HepG2 (cell line): ENCODE measurements at regions not wholly inside any gene's neighbourhood (a gene's known extent, or its start where the extent isn't known, plus 50 kb on each side); places are given as distances from the start of the nearest gene placed in this dataset.

Source experiments
- ATAC-seq: fragments of 200-7000 bp; cut with Tn5 transposase; 3 replicates; pipeline ENCODE4 v1.9.1; 2020; ENCODE audit warnings: mild to moderate bottlenecking, moderate library complexity
- BruUV-seq: library from RNA; stranded (reverse); fragments of 400-500 nt; replicated peaks from 2 replicates; lab custom pipeline; 2021; lab: Mats Ljungman, UMichigan
- CTCF ChIA-PET: fragments of 300-600 bp; formaldehyde crosslinking; extraction: SDS; loops from one replicate; lab custom pipeline; 2021; ENCODE audit warnings: low total read pairs, inconsistent platforms, low intra/inter-chr PET ratio; lab: Yijun Ruan, JAX
- POLR2A ChIA-PET: fragments of 350-600 bp; sonication (Branson Sonifier 250); formaldehyde crosslinking; loops from one replicate; lab custom pipeline; 2020; ENCODE audit warnings: antibody characterized with exemption, inconsistent platforms; lab: Yijun Ruan, JAX
- DNase-seq: peaks from one replicate; pipeline ENCODE4 v3.0.0-alpha.2; 2015; ENCODE audit warnings: low spot score
- FAIRE-seq: peaks from 3 replicates; lab custom pipeline; 2011; peaks lifted over from hg19 to GRCh38; lab: Jason Lieb, UNC
- H2AFZ ChIP-seq: one replicate; pipeline ENCODE4 v1.6.1; 2011; ENCODE audit warnings: low read length, inconsistent platforms
- H3K27ac ChIP-seq: fragments of 300-600 bp; 3 replicates; pipeline ENCODE4 v1.8.0; 2011; ENCODE audit warnings: mixed run types, mild to moderate bottlenecking, mixed read lengths, low read length, inconsistent platforms; ENCODE audit not compliant: insufficient read depth; ENCODE audit errors: extremely low read length
- H3K27me3 ChIP-seq, 2 experiments: fragments of 200-600 bp in 1 of 2; 2 replicates in 1 of 2; 3 replicates in 1 of 2; pipeline versions ENCODE4 v1.6.0 to v1.8.0; 2011; ENCODE audit warnings: low read length in 2 of 2, mild to moderate bottlenecking in 2 of 2, moderate library complexity in 2 of 2, inconsistent platforms in 1 of 2; ENCODE audit not compliant: insufficient read depth in 2 of 2, control insufficient read depth in 1 of 2
- H3K36me3 ChIP-seq, 2 experiments: fragments of 200-600 bp in 1 of 2; replicated peaks in 1 of 2; 2 replicates in 1 of 2; 3 replicates in 1 of 2; pipeline versions ENCODE4 v1.5.1 to v1.8.0; 2011; ENCODE audit warnings: low read length in 2 of 2, inconsistent platforms in 1 of 2; ENCODE audit not compliant: insufficient read depth in 2 of 2, control insufficient read depth in 1 of 2
- H3K4me1 ChIP-seq: 2 replicates; pipeline ENCODE4 v1.5.1; 2012; ENCODE audit warnings: low read length, inconsistent platforms; ENCODE audit not compliant: insufficient read depth
- H3K4me2 ChIP-seq: 2 replicates; pipeline ENCODE4 v1.6.0; 2011; ENCODE audit warnings: low read depth, low read length, inconsistent platforms
- H3K4me3 ChIP-seq, 3 experiments: fragments of 200-600 bp in 1 of 3; sonication (generic), shearing (Covaris generic) in 1 of 3; replicated peaks in 1 of 3; 2 replicates each; pipeline ENCODE4 v1.5.1; 2011 to 2016; ENCODE audit warnings: low read length in 3 of 3, inconsistent platforms in 2 of 3, low read depth in 2 of 3, mild to moderate bottlenecking in 2 of 3, control low read depth in 1 of 3, mixed read lengths in 1 of 3; ENCODE audit not compliant: insufficient read depth in 1 of 3
- H3K79me2 ChIP-seq: one replicate; pipeline ENCODE4 v1.6.1; 2011; ENCODE audit warnings: low read length, inconsistent platforms; ENCODE audit not compliant: insufficient read depth
- H3K9ac ChIP-seq: 2 replicates; pipeline ENCODE4 v1.6.0; 2011; ENCODE audit warnings: mild to moderate bottlenecking, low read depth, low read length, inconsistent platforms; ENCODE audit not compliant: insufficient read depth
- H3K9me3 ChIP-seq: 2 replicates; pipeline ENCODE4 v1.5.1; 2012; ENCODE audit warnings: mild to moderate bottlenecking, low read length
- H4K20me1 ChIP-seq: 2 replicates; pipeline ENCODE4 v1.6.0; 2011; ENCODE audit warnings: inconsistent platforms, mild to moderate bottlenecking, low read length, moderate library complexity; ENCODE audit not compliant: insufficient read depth
- ARID5B ChIP-seq: IDR thresholded peaks from 2 replicates; pipeline ENCODE4 v1.4.0; 2020; ENCODE audit warnings: mild to moderate bottlenecking, missing genetic modification reagents
- CTCF ChIP-seq: sonication (generic); formaldehyde crosslinking; IDR thresholded peaks from 2 replicates; pipeline ENCODE4 v1.5.0; 2020; ENCODE audit warnings: mild to moderate bottlenecking, missing genetic modification reagents, moderate library complexity
- FOXP4 ChIP-seq: sonication (generic); formaldehyde crosslinking; IDR thresholded peaks from 2 replicates; pipeline ENCODE4 v1.4.0; 2020; ENCODE audit warnings: missing genetic modification reagents
- GPN1 ChIP-seq: sonication (generic); formaldehyde crosslinking; IDR thresholded peaks from 2 replicates; pipeline ENCODE4 v1.5.1; 2020; ENCODE audit warnings: missing genetic modification reagents, borderline replicate concordance
- KAT2B ChIP-seq: fragments of 150-350 bp; IDR thresholded peaks from 2 replicates; pipeline ENCODE4 v1.6.1; 2014; ENCODE audit warnings: low read depth, low read length, borderline replicate concordance
- NFE2 ChIP-seq: sonication (generic); formaldehyde crosslinking; IDR thresholded peaks from 2 replicates; pipeline ENCODE4 v1.4.0; 2020; ENCODE audit warnings: missing genetic modification reagents
- PRMT3 ChIP-seq: sonication (generic); formaldehyde crosslinking; IDR thresholded peaks from 2 replicates; pipeline ENCODE4 v1.8.1; 2022; ENCODE audit warnings: low read depth, mild to moderate bottlenecking, moderate library complexity, missing genetic modification reagents, borderline replicate concordance
- ZMYM2 ChIP-seq: sonication (generic); formaldehyde crosslinking; IDR thresholded peaks from 2 replicates; pipeline ENCODE4 v1.8.0; 2022; ENCODE audit warnings: mild to moderate bottlenecking, missing genetic modification reagents
- ZNF766 ChIP-seq: sonication (generic); formaldehyde crosslinking; IDR thresholded peaks from 2 replicates; pipeline ENCODE4 v1.5.0; 2020; ENCODE audit warnings: missing genetic modification reagents, borderline replicate concordance
- ZNF878 ChIP-seq: sonication (generic); formaldehyde crosslinking; IDR thresholded peaks from 2 replicates; pipeline ENCODE4 v1.8.1; 2023; ENCODE audit warnings: mild to moderate bottlenecking, missing genetic modification reagents, moderate library complexity
- ZSCAN20 ChIP-seq: sonication (generic); formaldehyde crosslinking; IDR thresholded peaks from 2 replicates; pipeline ENCODE4 v1.4.0; 2020; ENCODE audit warnings: missing genetic modification reagents, mild to moderate bottlenecking, borderline replicate concordance
- WGBS: methylation state at CpG from one replicate; pipeline ENCODE4 v1.1.6; 2017; ENCODE audit warnings: low lambda C conversion rate; 5-methylcytosine and 5-hydroxymethylcytosine counted together
- in situ Hi-C: cut with HindIII; loops from 2 replicates; pipeline ENCODE4 v1.10.0; 2017; ENCODE audit warnings: low pct_unique_long_range_greater_than_20kb; ENCODE audit not compliant: extremely low pct_ligation_motif_present
- intact Hi-C: fragments of 100-400 bp; cut with micrococcal nuclease; formaldehyde crosslinking; loops from one replicate; pipeline ENCODE4 v1.10.0; 2022; ENCODE audit not compliant: unreplicated experiment
- TF ChIP-seq, protein P1 (sequence below): sonication (generic); formaldehyde crosslinking; IDR thresholded peaks from 2 replicates; pipeline ENCODE4 v1.4.0; 2020; ENCODE audit warnings: missing genetic modification reagents

DNA sequence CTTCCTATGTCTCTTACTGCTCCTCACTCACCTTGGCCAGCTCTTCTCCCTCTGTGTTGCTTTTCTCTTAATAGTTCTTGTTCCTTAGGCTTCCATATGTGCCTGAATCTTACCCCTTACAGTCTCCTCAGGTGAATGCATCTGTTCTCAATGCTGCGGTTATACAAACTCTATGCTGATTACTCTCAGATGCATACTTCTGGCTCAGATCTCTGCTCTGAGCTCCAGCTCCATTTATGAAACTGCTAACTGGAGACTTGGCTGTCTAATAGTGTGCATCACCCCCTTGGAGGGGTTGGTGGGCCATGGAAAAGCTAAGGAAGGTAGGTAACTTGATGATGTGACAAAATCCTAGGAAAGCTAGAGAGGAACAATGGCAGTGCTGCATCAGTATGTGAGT lies 422.5 kb downstream of the TMEM135 start:
- no peak overlapping the region for H3K4me3 ChIP-seq
- no peaks in the 10 kb centered on the region for H3K9me3 ChIP-seq
- ChIA-PET POLR2A (no interaction called here), CTCF (no interaction called here)
- TF ChIP-seq ZNF878 (CRISPR knock-in tag) (no peak), CTCF (CRISPR knock-in tag) (no peak), KAT2B (no peak), NFE2 (CRISPR knock-in tag) (no peak), ARID5B (CRISPR knock-in tag) (no peak), FOXP4 (CRISPR knock-in tag) (no peak), ZNF766 (CRISPR knock-in tag) (no peak), GPN1 (CRISPR knock-in tag) (no peak), ZMYM2 (CRISPR knock-in tag) (no peak), PRMT3 (CRISPR knock-in tag) (no peak), ZSCAN20 (CRISPR knock-in tag) (no peak)
- TF ChIP-seq, protein P1, sequence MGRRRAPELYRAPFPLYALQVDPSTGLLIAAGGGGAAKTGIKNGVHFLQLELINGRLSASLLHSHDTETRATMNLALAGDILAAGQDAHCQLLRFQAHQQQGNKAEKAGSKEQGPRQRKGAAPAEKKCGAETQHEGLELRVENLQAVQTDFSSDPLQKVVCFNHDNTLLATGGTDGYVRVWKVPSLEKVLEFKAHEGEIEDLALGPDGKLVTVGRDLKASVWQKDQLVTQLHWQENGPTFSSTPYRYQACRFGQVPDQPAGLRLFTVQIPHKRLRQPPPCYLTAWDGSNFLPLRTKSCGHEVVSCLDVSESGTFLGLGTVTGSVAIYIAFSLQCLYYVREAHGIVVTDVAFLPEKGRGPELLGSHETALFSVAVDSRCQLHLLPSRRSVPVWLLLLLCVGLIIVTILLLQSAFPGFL (CRISPR knock-in tag) = no peak
- in situ Hi-C loops (loop anchor here (25.0 kb wide), 1 partner anchor 1077 kb away; no protein-coding TSS in a partner anchor), intact Hi-C loops (loop anchor here (5.0 kb wide), 1 partner anchor 1092 kb away; no protein-coding TSS in a partner anchor)
- no TSS peak for BruUV-seq
- H3K27ac ChIP-seq = no peak overlapping the region
- WGBS = 0% methylated on average over 1 of the region's 1 CpG
- DNase-seq (no peak), FAIRE-seq (no peak), ATAC-seq (no peak)
- no peak overlapping the region for H2AFZ ChIP-seq
- H3K36me3 ChIP-seq = no peaks in the 10 kb centered on the region
- no peaks in the 10 kb centered on the region for H3K4me1 ChIP-seq
- H3K9ac ChIP-seq = no peak overlapping the region
- H3K4me2 ChIP-seq = no peak overlapping the region
- H3K27me3 ChIP-seq = no peaks in the 10 kb centered on the region; a peak in 2 of 5 replicates
- H3K79me2 ChIP-seq = no peaks in the 10 kb centered on the region
- no peaks in the 10 kb centered on the region for H4K20me1 ChIP-seq
